LNCAP (cell line): ENCODE measurements at regions not wholly inside any gene's neighbourhood (a gene's known extent, or its start where the extent isn't known, plus 50 kb on each side); places are given as distances from the start of the nearest gene placed in this dataset.

Experiments
- TF ChIP-seq, protein P1 (sequence below): fragments of 450-650 bp; IDR thresholded peaks from 2 replicates; pipeline ENCODE4 v1.5.1; 2017; ENCODE audit warnings: mild to moderate bottlenecking

DNA sequence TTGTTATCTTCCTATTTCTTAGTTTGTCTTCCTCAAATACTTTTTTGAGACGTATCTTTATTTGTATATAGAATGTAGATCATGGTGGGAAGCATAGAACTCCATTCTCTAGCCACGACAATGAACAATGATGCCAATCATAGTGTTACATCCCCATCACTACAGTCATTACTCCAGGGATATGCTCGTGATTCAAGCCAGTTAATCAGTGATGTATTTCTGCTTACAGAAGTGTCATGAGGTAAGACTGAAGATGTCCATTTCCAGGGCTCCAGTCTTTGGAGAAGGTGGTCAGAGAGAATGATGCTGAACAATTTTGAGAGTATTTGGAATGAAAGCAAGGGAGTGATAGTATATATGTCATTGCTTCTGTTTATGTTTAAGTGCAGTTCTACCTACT is 777.2 kb upstream of the TMEFF2 start:
- TF ChIP-seq, protein P1, sequence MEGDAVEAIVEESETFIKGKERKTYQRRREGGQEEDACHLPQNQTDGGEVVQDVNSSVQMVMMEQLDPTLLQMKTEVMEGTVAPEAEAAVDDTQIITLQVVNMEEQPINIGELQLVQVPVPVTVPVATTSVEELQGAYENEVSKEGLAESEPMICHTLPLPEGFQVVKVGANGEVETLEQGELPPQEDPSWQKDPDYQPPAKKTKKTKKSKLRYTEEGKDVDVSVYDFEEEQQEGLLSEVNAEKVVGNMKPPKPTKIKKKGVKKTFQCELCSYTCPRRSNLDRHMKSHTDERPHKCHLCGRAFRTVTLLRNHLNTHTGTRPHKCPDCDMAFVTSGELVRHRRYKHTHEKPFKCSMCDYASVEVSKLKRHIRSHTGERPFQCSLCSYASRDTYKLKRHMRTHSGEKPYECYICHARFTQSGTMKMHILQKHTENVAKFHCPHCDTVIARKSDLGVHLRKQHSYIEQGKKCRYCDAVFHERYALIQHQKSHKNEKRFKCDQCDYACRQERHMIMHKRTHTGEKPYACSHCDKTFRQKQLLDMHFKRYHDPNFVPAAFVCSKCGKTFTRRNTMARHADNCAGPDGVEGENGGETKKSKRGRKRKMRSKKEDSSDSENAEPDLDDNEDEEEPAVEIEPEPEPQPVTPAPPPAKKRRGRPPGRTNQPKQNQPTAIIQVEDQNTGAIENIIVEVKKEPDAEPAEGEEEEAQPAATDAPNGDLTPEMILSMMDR, result no peak

GRCh38 chr2:192969055-192969454 is 774.3 kb upstream of the TMEFF2 start:
- TF ChIP-seq, protein P1, result no peak

DNA sequence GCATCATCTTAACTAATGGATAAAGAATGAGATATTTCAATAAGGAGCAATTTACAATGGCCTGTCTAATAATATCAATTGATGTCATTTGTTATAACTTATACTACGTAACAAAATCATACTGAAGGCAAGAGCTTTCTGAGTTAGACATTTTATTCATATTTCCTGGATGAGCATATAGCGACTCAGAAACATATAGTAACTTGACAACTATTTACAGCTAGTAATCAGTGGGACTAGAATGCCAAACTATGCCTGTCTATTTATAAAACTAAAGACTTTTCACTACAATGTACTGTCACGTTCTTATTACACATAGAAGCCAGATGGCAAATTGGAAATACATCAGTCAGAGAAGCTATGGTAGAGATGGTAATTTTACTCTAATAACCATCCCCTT is 766.2 kb upstream of the TMEFF2 start:
- TF ChIP-seq, protein P1, result no peak

GRCh38 chr2:192957425-192957824 is 762.7 kb upstream of the TMEFF2 start:
- TF ChIP-seq, protein P1, result no peak

GRCh38 chr2:192953116-192953515 is 758.4 kb upstream of the TMEFF2 start:
- TF ChIP-seq, protein P1, result no peak

DNA sequence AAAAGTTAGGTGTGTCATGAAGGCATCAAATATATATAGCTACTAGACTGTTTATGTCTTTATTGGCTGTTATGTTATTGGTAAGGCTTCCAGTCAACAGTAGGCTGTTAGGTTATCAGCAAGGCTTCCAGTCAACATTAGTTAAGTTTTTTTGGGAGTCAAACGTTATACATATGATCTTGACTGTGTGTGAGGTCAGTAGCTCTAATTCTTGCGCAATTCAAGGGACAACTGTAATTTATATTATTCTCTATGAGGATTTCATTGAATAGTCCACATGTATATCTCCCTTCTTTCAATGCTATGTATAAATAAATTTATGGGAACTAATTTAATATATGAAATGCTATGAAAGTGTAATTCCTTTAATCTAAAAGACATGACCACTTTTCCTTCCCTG is 757.5 kb upstream of the TMEFF2 start:
- TF ChIP-seq, protein P1, result no peak

DNA sequence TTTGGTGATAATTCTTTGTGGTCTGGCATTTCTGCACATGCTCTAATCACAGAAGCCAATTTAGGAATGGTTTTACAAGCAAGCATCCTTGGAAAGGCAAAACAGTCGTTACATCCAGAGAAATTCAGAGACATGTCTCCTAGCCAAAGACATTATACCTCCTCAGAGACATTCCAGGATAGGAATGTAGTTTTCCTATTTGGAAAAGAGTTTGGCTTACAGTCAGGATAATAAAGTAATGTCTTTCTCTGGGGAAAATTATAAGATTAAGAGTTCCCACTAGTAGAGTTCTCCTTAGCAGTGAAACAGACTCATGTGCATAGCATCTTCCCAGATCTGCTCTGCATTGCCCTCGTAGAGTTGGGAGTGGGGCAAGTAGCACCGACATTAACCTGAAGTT is 753.6 kb upstream of the TMEFF2 start:
- TF ChIP-seq, protein P1, result no peak

DNA sequence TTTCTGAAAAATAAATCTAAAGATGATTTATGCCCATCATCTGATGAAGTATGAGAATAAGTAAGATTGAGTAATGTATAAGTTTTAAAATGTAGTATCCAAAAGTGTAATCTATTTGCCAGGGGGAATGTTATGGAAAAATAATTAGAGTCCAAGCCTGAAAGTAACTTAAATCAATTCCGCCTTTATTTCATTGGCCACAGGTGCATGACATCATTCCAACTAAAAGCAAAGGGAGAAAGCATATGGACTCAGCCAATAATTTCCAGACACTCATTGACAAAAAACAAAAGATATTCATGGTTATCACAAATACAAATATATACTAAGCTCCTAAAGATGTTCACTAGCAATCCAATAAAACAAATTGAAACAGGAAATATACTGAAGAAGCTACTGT is 752.6 kb upstream of the TMEFF2 start:
- TF ChIP-seq, protein P1, result no peak
